ENCODE measurements at regions not wholly inside any gene's neighbourhood (a gene's known extent, or its start where the extent isn't known, plus 50 kb on each side); places are given as distances from the start of the nearest gene placed in this dataset.

- H3K27me3 Mint-ChIP-seq (ENCODE audit: low read depth), result no peaks in the 10 kb centered on the region
- DNase-seq (ENCODE audit: low spot score), result no peak
- H3K4me1 Mint-ChIP-seq, result no peaks in the 10 kb centered on the region
- H3K4me3 Mint-ChIP-seq, result no peak overlapping the region
- CTCF ChIA-PET, result no interaction called here
- no peaks in the 10 kb centered on the region for H3K36me3 Mint-ChIP-seq
- H3K27ac Mint-ChIP-seq, result no peak overlapping the region
- peaks cover 15% of the 10 kb centered on the region for H3K9me3 Mint-ChIP-seq
- POLR2A ChIA-PET, result no interaction called here
- no peak for TF ChIP-seq MYBL2 (CRISPR knock-in tag; IDR thresholded peaks at IDR 0.05)
- no peak for ATAC-seq
Measured at GRCh38 chr10:108374991-108375390, 1210.5 kb upstream of the SORCS1 start.

- no peak overlapping the region for H3K27ac Mint-ChIP-seq
- CTCF ChIA-PET, result no interaction called here
- POLR2A ChIA-PET, result no interaction called here
- no peaks in the 10 kb centered on the region for H3K36me3 Mint-ChIP-seq
- 0 out of 2 replicates have a peak, but pooled peaks cover 2% of the 10 kb centered on the region for H3K4me1 Mint-ChIP-seq
- no peaks in the 10 kb centered on the region for H3K27me3 Mint-ChIP-seq (ENCODE audit: low read depth)
- TF ChIP-seq, protein P1, sequence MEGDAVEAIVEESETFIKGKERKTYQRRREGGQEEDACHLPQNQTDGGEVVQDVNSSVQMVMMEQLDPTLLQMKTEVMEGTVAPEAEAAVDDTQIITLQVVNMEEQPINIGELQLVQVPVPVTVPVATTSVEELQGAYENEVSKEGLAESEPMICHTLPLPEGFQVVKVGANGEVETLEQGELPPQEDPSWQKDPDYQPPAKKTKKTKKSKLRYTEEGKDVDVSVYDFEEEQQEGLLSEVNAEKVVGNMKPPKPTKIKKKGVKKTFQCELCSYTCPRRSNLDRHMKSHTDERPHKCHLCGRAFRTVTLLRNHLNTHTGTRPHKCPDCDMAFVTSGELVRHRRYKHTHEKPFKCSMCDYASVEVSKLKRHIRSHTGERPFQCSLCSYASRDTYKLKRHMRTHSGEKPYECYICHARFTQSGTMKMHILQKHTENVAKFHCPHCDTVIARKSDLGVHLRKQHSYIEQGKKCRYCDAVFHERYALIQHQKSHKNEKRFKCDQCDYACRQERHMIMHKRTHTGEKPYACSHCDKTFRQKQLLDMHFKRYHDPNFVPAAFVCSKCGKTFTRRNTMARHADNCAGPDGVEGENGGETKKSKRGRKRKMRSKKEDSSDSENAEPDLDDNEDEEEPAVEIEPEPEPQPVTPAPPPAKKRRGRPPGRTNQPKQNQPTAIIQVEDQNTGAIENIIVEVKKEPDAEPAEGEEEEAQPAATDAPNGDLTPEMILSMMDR (IDR thresholded peaks at IDR 0.05), result no peak
- peak; percentile 96 for TF ChIP-seq HMGA2 (CRISPR knock-in tag; IDR thresholded peaks at IDR 0.05)
- no peak overlapping the region for H3K4me3 Mint-ChIP-seq
- 0 out of 2 replicates have a peak, but pooled peaks cover 2% of the 10 kb centered on the region for H3K9me3 Mint-ChIP-seq
- no peak for ATAC-seq
- DNase-seq (ENCODE audit: low spot score), result no peak
Measured at GRCh38 chr10:108365541-108365940, 1201.0 kb upstream of the SORCS1 start.

DNA sequence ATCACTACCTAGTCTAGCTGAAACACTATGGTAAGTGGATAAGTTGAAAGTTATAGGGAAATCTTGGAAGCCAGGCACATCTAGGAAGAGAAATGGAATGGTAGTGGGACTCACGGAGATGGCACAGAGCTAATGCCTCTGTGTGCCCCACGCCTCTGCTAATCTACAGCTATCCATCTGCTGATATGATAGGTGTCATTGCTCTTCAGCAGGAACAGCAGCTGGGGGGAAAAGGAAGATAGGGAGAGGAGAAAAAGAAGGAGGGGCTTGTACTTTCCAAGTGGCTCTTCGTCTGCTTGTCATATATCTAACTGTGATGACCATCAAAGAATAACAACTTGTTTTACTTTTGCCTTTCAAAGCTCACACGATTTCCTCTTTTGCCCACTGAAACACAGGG, 1199.1 kb upstream of the SORCS1 start:
- TF ChIP-seq MAX (CRISPR knock-in tag; IDR thresholded peaks at IDR 0.05), result no peak
- TF ChIP-seq, protein P2, sequence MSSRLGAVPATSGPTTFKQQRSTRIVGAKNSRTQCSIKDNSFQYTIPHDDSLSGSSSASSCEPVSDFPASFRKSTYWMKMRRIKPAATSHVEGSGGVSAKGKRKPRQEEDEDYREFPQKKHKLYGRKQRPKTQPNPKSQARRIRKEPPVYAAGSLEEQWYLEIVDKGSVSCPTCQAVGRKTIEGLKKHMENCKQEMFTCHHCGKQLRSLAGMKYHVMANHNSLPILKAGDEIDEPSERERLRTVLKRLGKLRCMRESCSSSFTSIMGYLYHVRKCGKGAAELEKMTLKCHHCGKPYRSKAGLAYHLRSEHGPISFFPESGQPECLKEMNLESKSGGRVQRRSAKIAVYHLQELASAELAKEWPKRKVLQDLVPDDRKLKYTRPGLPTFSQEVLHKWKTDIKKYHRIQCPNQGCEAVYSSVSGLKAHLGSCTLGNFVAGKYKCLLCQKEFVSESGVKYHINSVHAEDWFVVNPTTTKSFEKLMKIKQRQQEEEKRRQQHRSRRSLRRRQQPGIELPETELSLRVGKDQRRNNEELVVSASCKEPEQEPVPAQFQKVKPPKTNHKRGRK (CRISPR knock-in tag; IDR thresholded peaks at IDR 0.05; ENCODE audit: borderline replicate concordance), result no peak
- no peak for TF ChIP-seq OVOL2 (CRISPR knock-in tag; IDR thresholded peaks at IDR 0.05; ENCODE audit: borderline replicate concordance)
- TF ChIP-seq, protein P3, sequence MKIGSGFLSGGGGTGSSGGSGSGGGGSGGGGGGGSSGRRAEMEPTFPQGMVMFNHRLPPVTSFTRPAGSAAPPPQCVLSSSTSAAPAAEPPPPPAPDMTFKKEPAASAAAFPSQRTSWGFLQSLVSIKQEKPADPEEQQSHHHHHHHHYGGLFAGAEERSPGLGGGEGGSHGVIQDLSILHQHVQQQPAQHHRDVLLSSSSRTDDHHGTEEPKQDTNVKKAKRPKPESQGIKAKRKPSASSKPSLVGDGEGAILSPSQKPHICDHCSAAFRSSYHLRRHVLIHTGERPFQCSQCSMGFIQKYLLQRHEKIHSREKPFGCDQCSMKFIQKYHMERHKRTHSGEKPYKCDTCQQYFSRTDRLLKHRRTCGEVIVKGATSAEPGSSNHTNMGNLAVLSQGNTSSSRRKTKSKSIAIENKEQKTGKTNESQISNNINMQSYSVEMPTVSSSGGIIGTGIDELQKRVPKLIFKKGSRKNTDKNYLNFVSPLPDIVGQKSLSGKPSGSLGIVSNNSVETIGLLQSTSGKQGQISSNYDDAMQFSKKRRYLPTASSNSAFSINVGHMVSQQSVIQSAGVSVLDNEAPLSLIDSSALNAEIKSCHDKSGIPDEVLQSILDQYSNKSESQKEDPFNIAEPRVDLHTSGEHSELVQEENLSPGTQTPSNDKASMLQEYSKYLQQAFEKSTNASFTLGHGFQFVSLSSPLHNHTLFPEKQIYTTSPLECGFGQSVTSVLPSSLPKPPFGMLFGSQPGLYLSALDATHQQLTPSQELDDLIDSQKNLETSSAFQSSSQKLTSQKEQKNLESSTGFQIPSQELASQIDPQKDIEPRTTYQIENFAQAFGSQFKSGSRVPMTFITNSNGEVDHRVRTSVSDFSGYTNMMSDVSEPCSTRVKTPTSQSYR (CRISPR knock-in tag; IDR thresholded peaks at IDR 0.05), result no peak
- no peak for TF ChIP-seq NFYB (CRISPR knock-in tag; conservative IDR thresholded peaks at IDR 0.05; ENCODE audit: low read depth)
- TF ChIP-seq ZNF671 (CRISPR knock-in tag; IDR thresholded peaks at IDR 0.05), result no peak
- no peak for TF ChIP-seq ESRRA (CRISPR knock-in tag; IDR thresholded peaks at IDR 0.05; ENCODE audit: borderline replicate concordance)
- no peak for TF ChIP-seq NR1H2 (CRISPR knock-in tag; IDR thresholded peaks at IDR 0.05)
- no peak for TF ChIP-seq ERG (CRISPR knock-in tag; IDR thresholded peaks at IDR 0.05)
- no peak for TF ChIP-seq EMX1 (CRISPR knock-in tag; IDR thresholded peaks at IDR 0.05)
- TF ChIP-seq ZNF219 (CRISPR knock-in tag; IDR thresholded peaks at IDR 0.05; ENCODE audit: borderline replicate concordance), result no peak
- no peak for TF ChIP-seq ZBTB43 (CRISPR knock-in tag; IDR thresholded peaks at IDR 0.05)
- TF ChIP-seq NR3C1 (CRISPR knock-in tag; conservative IDR thresholded peaks at IDR 0.05; ENCODE audit: low read depth), result no peak

More for the DNA sequence above, 1199.1 kb upstream of the SORCS1 start:
- ATAC-seq (no peak), DNase-seq (ENCODE audit: low spot score) (no peak)
- Mint-ChIP-seq H3K36me3 (no peaks in the 10 kb centered on the region), H3K4me1 (0 out of 2 replicates have a peak, but pooled peaks cover 2% of the 10 kb centered on the region), H3K4me3 (no peak overlapping the region), H3K9me3 (no peaks in the 10 kb centered on the region), H3K27ac (no peak overlapping the region), H3K27me3 (ENCODE audit: low read depth) (no peaks in the 10 kb centered on the region)
- CTCF ChIA-PET, result no interaction called here
- POLR2A ChIA-PET, result no interaction called here

Data from WTC11 (cell line).